ENCODE measurements at regions not wholly inside any gene's neighbourhood (a gene's known extent, or its start where the extent isn't known, plus 50 kb on each side); places are given as distances from the start of the nearest gene placed in this dataset.

- TF ChIP-seq, protein P1, sequence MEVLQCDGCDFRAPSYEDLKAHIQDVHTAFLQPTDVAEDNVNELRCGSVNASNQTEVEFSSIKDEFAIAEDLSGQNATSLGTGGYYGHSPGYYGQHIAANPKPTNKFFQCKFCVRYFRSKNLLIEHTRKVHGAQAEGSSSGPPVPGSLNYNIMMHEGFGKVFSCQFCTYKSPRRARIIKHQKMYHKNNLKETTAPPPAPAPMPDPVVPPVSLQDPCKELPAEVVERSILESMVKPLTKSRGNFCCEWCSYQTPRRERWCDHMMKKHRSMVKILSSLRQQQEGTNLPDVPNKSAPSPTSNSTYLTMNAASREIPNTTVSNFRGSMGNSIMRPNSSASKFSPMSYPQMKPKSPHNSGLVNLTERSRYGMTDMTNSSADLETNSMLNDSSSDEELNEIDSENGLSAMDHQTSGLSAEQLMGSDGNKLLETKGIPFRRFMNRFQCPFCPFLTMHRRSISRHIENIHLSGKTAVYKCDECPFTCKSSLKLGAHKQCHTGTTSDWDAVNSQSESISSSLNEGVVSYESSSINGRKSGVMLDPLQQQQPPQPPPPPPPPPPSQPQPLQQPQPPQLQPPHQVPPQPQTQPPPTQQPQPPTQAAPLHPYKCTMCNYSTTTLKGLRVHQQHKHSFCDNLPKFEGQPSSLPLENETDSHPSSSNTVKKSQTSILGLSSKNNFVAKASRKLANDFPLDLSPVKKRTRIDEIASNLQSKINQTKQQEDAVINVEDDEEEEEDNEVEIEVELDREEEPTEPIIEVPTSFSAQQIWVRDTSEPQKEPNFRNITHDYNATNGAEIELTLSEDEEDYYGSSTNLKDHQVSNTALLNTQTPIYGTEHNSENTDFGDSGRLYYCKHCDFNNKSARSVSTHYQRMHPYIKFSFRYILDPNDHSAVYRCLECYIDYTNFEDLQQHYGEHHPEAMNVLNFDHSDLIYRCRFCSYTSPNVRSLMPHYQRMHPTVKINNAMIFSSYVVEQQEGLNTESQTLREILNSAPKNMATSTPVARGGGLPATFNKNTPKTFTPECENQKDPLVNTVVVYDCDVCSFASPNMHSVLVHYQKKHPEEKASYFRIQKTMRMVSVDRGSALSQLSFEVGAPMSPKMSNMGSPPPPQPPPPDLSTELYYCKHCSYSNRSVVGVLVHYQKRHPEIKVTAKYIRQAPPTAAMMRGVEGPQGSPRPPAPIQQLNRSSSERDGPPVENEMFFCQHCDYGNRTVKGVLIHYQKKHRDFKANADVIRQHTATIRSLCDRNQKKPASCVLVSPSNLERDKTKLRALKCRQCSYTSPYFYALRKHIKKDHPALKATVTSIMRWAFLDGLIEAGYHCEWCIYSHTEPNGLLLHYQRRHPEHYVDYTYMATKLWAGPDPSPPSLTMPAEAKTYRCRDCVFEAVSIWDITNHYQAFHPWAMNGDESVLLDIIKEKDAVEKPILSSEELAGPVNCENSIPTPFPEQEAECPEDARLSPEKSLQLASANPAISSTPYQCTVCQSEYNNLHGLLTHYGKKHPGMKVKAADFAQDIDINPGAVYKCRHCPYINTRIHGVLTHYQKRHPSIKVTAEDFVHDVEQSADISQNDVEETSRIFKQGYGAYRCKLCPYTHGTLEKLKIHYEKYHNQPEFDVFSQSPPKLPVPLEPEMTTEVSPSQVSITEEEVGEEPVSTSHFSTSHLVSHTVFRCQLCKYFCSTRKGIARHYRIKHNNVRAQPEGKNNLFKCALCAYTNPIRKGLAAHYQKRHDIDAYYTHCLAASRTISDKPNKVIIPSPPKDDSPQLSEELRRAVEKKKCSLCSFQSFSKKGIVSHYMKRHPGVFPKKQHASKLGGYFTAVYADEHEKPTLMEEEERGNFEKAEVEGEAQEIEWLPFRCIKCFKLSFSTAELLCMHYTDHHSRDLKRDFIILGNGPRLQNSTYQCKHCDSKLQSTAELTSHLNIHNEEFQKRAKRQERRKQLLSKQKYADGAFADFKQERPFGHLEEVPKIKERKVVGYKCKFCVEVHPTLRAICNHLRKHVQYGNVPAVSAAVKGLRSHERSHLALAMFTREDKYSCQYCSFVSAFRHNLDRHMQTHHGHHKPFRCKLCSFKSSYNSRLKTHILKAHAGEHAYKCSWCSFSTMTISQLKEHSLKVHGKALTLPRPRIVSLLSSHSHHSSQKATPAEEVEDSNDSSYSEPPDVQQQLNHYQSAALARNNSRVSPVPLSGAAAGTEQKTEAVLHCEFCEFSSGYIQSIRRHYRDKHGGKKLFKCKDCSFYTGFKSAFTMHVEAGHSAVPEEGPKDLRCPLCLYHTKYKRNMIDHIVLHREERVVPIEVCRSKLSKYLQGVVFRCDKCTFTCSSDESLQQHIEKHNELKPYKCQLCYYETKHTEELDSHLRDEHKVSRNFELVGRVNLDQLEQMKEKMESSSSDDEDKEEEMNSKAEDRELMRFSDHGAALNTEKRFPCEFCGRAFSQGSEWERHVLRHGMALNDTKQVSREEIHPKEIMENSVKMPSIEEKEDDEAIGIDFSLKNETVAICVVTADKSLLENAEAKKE (CRISPR knock-in tag; IDR thresholded peaks at IDR 0.05) = no peak
- TF ChIP-seq CTCF (conservative IDR thresholded peaks at IDR 0.05; ENCODE audit: low read depth in 2 of 2) = no peak
- no peak for TF ChIP-seq STAT1 (IDR thresholded peaks at IDR 0.05; ENCODE audit: unreplicated experiment)
- TF ChIP-seq EZH2phosphoT487 (IDR thresholded peaks at IDR 0.05; ENCODE audit: unreplicated experiment) = no peak
- TF ChIP-seq NANOG (IDR thresholded peaks at IDR 0.05; ENCODE audit: borderline replicate concordance) = no peak
- no peak for TF ChIP-seq ZNF331 (CRISPR knock-in tag; IDR thresholded peaks at IDR 0.05; ENCODE audit: low read depth)
- no peak for TF ChIP-seq CREB1 (CRISPR knock-in tag; IDR thresholded peaks at IDR 0.05; ENCODE audit: low read depth)
- TF ChIP-seq JUNB (IDR thresholded peaks at IDR 0.05; ENCODE audit: unreplicated experiment) = no peak
Measured at GRCh38 chr1:192751260-192751659, 57.6 kb upstream of the RGS2 start (continued).

GRCh38 chr1:192756314-192756713 is 52.5 kb upstream of the RGS2 start:
- Histone ChIP-seq H3K36me3 (ENCODE audit: insufficient read depth) (no peaks in the 10 kb centered on the region), H3K9me2 (ENCODE audit: insufficient read depth) (peaks cover 4% of the 10 kb centered on the region; the same call in 1 of the 2 replicates), H3K27me3 (ENCODE audit: insufficient read depth) (no peaks in the 10 kb centered on the region), H3K79me2 (replicated peaks; ENCODE audit: insufficient read depth) (no peaks in the 10 kb centered on the region), H3K4me3 (no peak overlapping the region), H3K27ac (ENCODE audit: low read depth) (no peak overlapping the region), H3F3A (replicated peaks; ENCODE audit: low read depth) (no peaks in the 10 kb centered on the region), H3K4me1 (ENCODE audit: insufficient read depth) (no peaks in the 10 kb centered on the region), H4K20me1 (replicated peaks; ENCODE audit: insufficient read depth) (no peaks in the 10 kb centered on the region), H3K4me2 (no peak overlapping the region), H2AFZ (peak overlapping the region; percentile 66)
- no peak overlapping the region for H3K4me3 Mint-ChIP-seq
- no peak for ATAC-seq
- DNase-seq (ENCODE audit: low spot score) = no peak
- H3K4me1 Mint-ChIP-seq = peaks cover 8% of the 10 kb centered on the region; the same call in 2 of the 3 replicates
- no peaks in the 10 kb centered on the region; the same call in 2 of the 3 replicates for H3K36me3 Mint-ChIP-seq (ENCODE audit: low read depth)
- H3K9me3 Mint-ChIP-seq = peaks cover 10% of the 10 kb centered on the region; the same call in 1 of the 3 replicates
- H3K27me3 Mint-ChIP-seq (ENCODE audit: insufficient read depth, low read depth, poor library complexity) = peaks cover 2% of the 10 kb centered on the region
- no peak overlapping the region for H3K27ac Mint-ChIP-seq
- TF ChIP-seq EZH2 (IDR thresholded peaks at IDR 0.05; ENCODE audit: low read depth, unreplicated experiment) (no peak), NANOG (IDR thresholded peaks at IDR 0.05; ENCODE audit: borderline replicate concordance) (no peak), ZNF114 (CRISPR knock-in tag; IDR thresholded peaks at IDR 0.05) (no peak)

Data from GM23338 (cell line).